ENCODE measurements at regions not wholly inside any gene's neighbourhood (a gene's known extent, or its start where the extent isn't known, plus 50 kb on each side); places are given as distances from the start of the nearest gene placed in this dataset.

GRCh38 chr9:11779971-11780370 lies 913.2 kb upstream of the TYRP1 start:
- TF ChIP-seq GATA2 (IDR thresholded peaks at IDR 0.05; ENCODE audit: low read depth, low read length) = no peak
- no peak for TF ChIP-seq GATA3 (IDR thresholded peaks at IDR 0.05; ENCODE audit: low read depth, low read length)
